ENCODE measurements at regions not wholly inside any gene's neighbourhood (a gene's known extent, or its start where the extent isn't known, plus 50 kb on each side); places are given as distances from the start of the nearest gene placed in this dataset.

GRCh38 chr2:47236503-47237215 is 60.3 kb upstream of the CALM2 start:
- no peak for DNase-seq

GRCh38 chr2:47235132-47235531 is 58.8 kb upstream of the CALM2 start:
- no peak for DNase-seq

- no peak for DNase-seq
Measured at GRCh38 chr2:47234456-47234855, 58.1 kb upstream of the CALM2 start.

- DNase-seq, result no peak
Measured at GRCh38 chr2:47232738-47233415, 56.6 kb upstream of the CALM2 start.

GRCh38 chr2:47230418-47230817 is 54.1 kb upstream of the CALM2 start:
- no peak for DNase-seq

- no peak for DNase-seq
Measured at GRCh38 chr2:47227532-47228279, 51.4 kb upstream of the CALM2 start.

GRCh38 chr2:47226923-47227220 is 50.6 kb upstream of the CALM2 start:
- no peak for DNase-seq

- DNase-seq, result no peak
Measured at GRCh38 chr2:47226132-47226922, 50.0 kb upstream of the CALM2 start.
